HCT116 (cell line): ENCODE measurements at regions not wholly inside any gene's neighbourhood (a gene's known extent, or its start where the extent isn't known, plus 50 kb on each side); places are given as distances from the start of the nearest gene placed in this dataset.

Experiments used
- ATAC-seq: fragments of 200-7000 bp; cut with Tn5 transposase; 2 replicates; pipeline ENCODE4 v1.9.1; 2020; ENCODE audit warnings: mild to moderate bottlenecking, moderate library complexity
- BruUV-seq: library from RNA; stranded (reverse); fragments of 400-500 nt; replicated peaks from 2 replicates; lab custom pipeline; 2021; lab: Mats Ljungman, UMichigan
- CTCF ChIA-PET: fragments of 300-600 bp; sonication (Branson Sonifier 250); formaldehyde crosslinking; loops from one replicate; lab custom pipeline; 2021; ENCODE audit warnings: antibody characterized with exemption; lab: Charles Lee
- POLR2A ChIA-PET: fragments of 300-600, 350-600 bp; sonication (Branson Sonifier 250); formaldehyde crosslinking; loops from one replicate; lab custom pipeline; 2021; ENCODE audit warnings: antibody characterized with exemption; lab: Charles Lee
- RAD21 ChIA-PET, 2 experiments: fragments of 300-600 bp; sonication (Branson Sonifier 250); formaldehyde crosslinking; loops; one replicate each; lab custom pipeline; 2023; ENCODE audit warnings: low total read pairs in 2 of 2; ENCODE audit not compliant: uncharacterized antibody in 2 of 2, unreplicated experiment in 2 of 2, low non-redundant PET in 1 of 2; lab: Charles Lee
- DNase-seq: peaks from one replicate; pipeline ENCODE4 v3.0.0-alpha.2; 2010; ENCODE audit warnings: low read depth, low spot score
- H2AFZ ChIP-seq: fragments of 200-600 bp; shearing (Covaris generic), sonication (generic); 2 replicates; pipeline ENCODE4 v1.6.1; 2017; ENCODE audit warnings: low read depth, mixed run types, mixed read lengths, antibody characterized with exemption, low read length; ENCODE audit not compliant: poor library complexity, severe bottlenecking
- H3K27ac ChIP-seq: 2 replicates; pipeline ENCODE4 v1.5.1; 2012; ENCODE audit warnings: low read depth, low read length
- H3K27me3 ChIP-seq: fragments of 200-600 bp; sonication (generic); 2 replicates; pipeline ENCODE4 v1.6.1; 2016; ENCODE audit warnings: mixed run types, low read length, mixed read lengths; ENCODE audit not compliant: insufficient read depth
- H3K36me3 ChIP-seq, 2 experiments: fragments of 200-500 bp in 1 of 2; fragments of 200-600 bp in 1 of 2; sonication (Bioruptor generic) in 1 of 2; sonication (generic) in 1 of 2; 2 replicates each; pipeline versions ENCODE4 v1.5.1 to v1.6.1; 2014 to 2016; ENCODE audit warnings: low read length in 2 of 2, inconsistent platforms in 1 of 2, mixed read lengths in 1 of 2, mixed run types in 1 of 2; ENCODE audit not compliant: insufficient read depth in 2 of 2, control insufficient read depth in 1 of 2
- H3K4me1 ChIP-seq, 2 experiments: fragments of 200-600 bp in 1 of 2; sonication (generic) in 1 of 2; 2 replicates each; pipeline versions ENCODE4 v1.5.1 to v1.6.1; 2012 to 2017; ENCODE audit warnings: low read length in 2 of 2, inconsistent platforms in 1 of 2, mild to moderate bottlenecking in 1 of 2, mixed read lengths in 1 of 2, mixed run types in 1 of 2, moderate library complexity in 1 of 2; ENCODE audit not compliant: insufficient read depth in 2 of 2, control insufficient read depth in 1 of 2
- H3K4me2 ChIP-seq: fragments of 200-600 bp; sonication (generic); 2 replicates; pipeline ENCODE4 v1.6.1; 2017; ENCODE audit warnings: mixed run types, low read length, mixed read lengths
- H3K4me3 ChIP-seq, 2 experiments: fragments of 200-600 bp in 1 of 2; sonication (generic) in 1 of 2; replicated peaks in 1 of 2; 2 replicates each; pipeline ENCODE4 v1.5.1; 2011 to 2016; ENCODE audit warnings: low read length in 2 of 2, control low read depth in 1 of 2, low read depth in 1 of 2, mild to moderate bottlenecking in 1 of 2, mixed read lengths in 1 of 2, mixed run types in 1 of 2
- H3K79me2 ChIP-seq: fragments of 200-600 bp; sonication (generic); 2 replicates; pipeline ENCODE4 v1.6.1; 2017; ENCODE audit warnings: mild to moderate bottlenecking, mixed run types, low read length, moderate library complexity, mixed read lengths; ENCODE audit not compliant: insufficient read depth
- H3K9ac ChIP-seq: fragments of 200-600 bp; sonication (generic); 2 replicates; pipeline ENCODE4 v1.6.1; 2016; ENCODE audit warnings: low read length, mixed read lengths
- H3K9me2 ChIP-seq: fragments of 200-600 bp; sonication (generic), shearing (Covaris generic); 2 replicates; pipeline ENCODE4 v1.6.1; 2017; ENCODE audit warnings: mixed run types, mild to moderate bottlenecking, moderate library complexity; ENCODE audit not compliant: insufficient read depth
- H3K9me3 ChIP-seq, 2 experiments: fragments of 200-500 bp in 1 of 2; fragments of 200-600 bp in 1 of 2; sonication (Bioruptor generic) in 1 of 2; sonication (generic) in 1 of 2; 2 replicates each; pipeline ENCODE4 v1.6.1; 2014 to 2017; ENCODE audit warnings: low read length in 2 of 2, mixed read lengths in 2 of 2, inconsistent platforms in 1 of 2, low read depth in 1 of 2, mild to moderate bottlenecking in 1 of 2, mixed run types in 1 of 2, moderate library complexity in 1 of 2; ENCODE audit not compliant: control insufficient read depth in 1 of 2, insufficient read depth in 1 of 2
- H4K20me1 ChIP-seq: fragments of 200-600 bp; sonication (generic), shearing (Covaris generic); 2 replicates; pipeline ENCODE4 v1.6.1; 2017; ENCODE audit warnings: mixed run types, mild to moderate bottlenecking, moderate library complexity; ENCODE audit not compliant: insufficient read depth
- CEBPB ChIP-seq: IDR thresholded peaks from 2 replicates; pipeline ENCODE4 v1.6.1; 2012; ENCODE audit warnings: low read depth
- ELF1 ChIP-seq: IDR thresholded peaks from 2 replicates; pipeline ENCODE4 v1.6.1; 2012; ENCODE audit warnings: low read depth, borderline replicate concordance
- EZH2 ChIP-seq: fragments of 200-600 bp; sonication (generic); IDR thresholded peaks from 2 replicates; pipeline ENCODE4 v1.6.1; 2017; ENCODE audit warnings: antibody characterized with exemption, mixed run types
- EZH2phosphoT487 ChIP-seq: fragments of 200-600 bp; IDR thresholded peaks from 2 replicates; pipeline ENCODE4 v1.6.1; 2018; ENCODE audit warnings: antibody characterized with exemption, borderline replicate concordance
- FOSL1 ChIP-seq: IDR thresholded peaks from 2 replicates; pipeline ENCODE4 v1.6.1; 2012; ENCODE audit warnings: low read depth
- JUND ChIP-seq: IDR thresholded peaks from 2 replicates; pipeline ENCODE4 v1.6.1; 2012
- POLR2A ChIP-seq: IDR thresholded peaks from 2 replicates; pipeline ENCODE4 v1.7.0; 2011; ENCODE audit warnings: borderline replicate concordance; ENCODE audit not compliant: insufficient read depth, insufficient read length; ENCODE audit errors: extremely low read depth
- POLR2AphosphoS5 ChIP-seq: IDR thresholded peaks from 2 replicates; pipeline ENCODE4 v1.6.1; 2011; ENCODE audit warnings: mild to moderate bottlenecking, low read depth, low read length, moderate library complexity
- RAD21 ChIP-seq: IDR thresholded peaks from 2 replicates; pipeline ENCODE4 v1.6.1; 2012; ENCODE audit warnings: low read depth, mild to moderate bottlenecking
- SIN3A ChIP-seq: IDR thresholded peaks from 2 replicates; pipeline ENCODE4 v1.6.1; 2012; ENCODE audit warnings: low read depth
- SP1 ChIP-seq: IDR thresholded peaks from 2 replicates; pipeline ENCODE4 v1.6.1; 2012; ENCODE audit warnings: low read depth
- SRF ChIP-seq: IDR thresholded peaks from 2 replicates; pipeline ENCODE4 v1.6.1; 2012; ENCODE audit warnings: low read depth
- TCF7L2 ChIP-seq: IDR thresholded peaks from 2 replicates; pipeline ENCODE4 v1.7.0; 2011; ENCODE audit warnings: borderline replicate concordance, inconsistent platforms; ENCODE audit not compliant: insufficient read depth, insufficient read length; ENCODE audit errors: extremely low read depth
- YY1 ChIP-seq: IDR thresholded peaks from 2 replicates; pipeline ENCODE4 v1.6.1; 2011; ENCODE audit warnings: low read length, low read depth, moderate library complexity, mild to moderate bottlenecking; ENCODE audit not compliant: insufficient replicate concordance; ENCODE audit errors: extremely low read depth
- ZFX ChIP-seq: fragments of 450-650 bp; IDR thresholded peaks from 2 replicates; pipeline ENCODE4 v1.6.1; 2017
- ZNF274 ChIP-seq: fragments of 200-500 bp; sonication (Bioruptor generic); IDR thresholded peaks from 2 replicates; pipeline ENCODE4 v1.6.1; 2014; ENCODE audit warnings: mild to moderate bottlenecking, low read depth, low read length, inconsistent platforms
- intact Hi-C: fragments of 100-400 bp; cut with micrococcal nuclease; formaldehyde crosslinking; loops from 2 replicates; pipeline ENCODE4 v1.10.0; 2022
- TF ChIP-seq, protein P1 (sequence below): IDR thresholded peaks from 2 replicates; pipeline ENCODE4 v1.6.1; 2012
- TF ChIP-seq, protein P2 (sequence below): IDR thresholded peaks from 2 replicates; pipeline ENCODE4 v1.6.1; 2011; ENCODE audit warnings: mild to moderate bottlenecking, low read length, moderate library complexity; ENCODE audit not compliant: insufficient replicate concordance; ENCODE audit errors: extremely low read depth
- TF ChIP-seq, protein P3 (sequence below), 3 experiments: fragments of 200-600 bp in 1 of 3; sonication (generic) in 1 of 3; IDR thresholded peaks in 2 of 3; conservative IDR thresholded peaks in 1 of 3; 2 replicates each; pipeline ENCODE4 v1.5.1; 2012 to 2017; ENCODE audit warnings: low read depth in 2 of 3, low read length in 2 of 3, antibody characterized with exemption in 1 of 3, borderline replicate concordance in 1 of 3, control low read depth in 1 of 3, mild to moderate bottlenecking in 1 of 3, mixed read lengths in 1 of 3, mixed run types in 1 of 3, moderate library complexity in 1 of 3; ENCODE audit not compliant: insufficient read depth in 1 of 3
- TF ChIP-seq, protein P4 (sequence below): IDR thresholded peaks from 2 replicates; pipeline ENCODE4 v1.6.1; 2012

DNA sequence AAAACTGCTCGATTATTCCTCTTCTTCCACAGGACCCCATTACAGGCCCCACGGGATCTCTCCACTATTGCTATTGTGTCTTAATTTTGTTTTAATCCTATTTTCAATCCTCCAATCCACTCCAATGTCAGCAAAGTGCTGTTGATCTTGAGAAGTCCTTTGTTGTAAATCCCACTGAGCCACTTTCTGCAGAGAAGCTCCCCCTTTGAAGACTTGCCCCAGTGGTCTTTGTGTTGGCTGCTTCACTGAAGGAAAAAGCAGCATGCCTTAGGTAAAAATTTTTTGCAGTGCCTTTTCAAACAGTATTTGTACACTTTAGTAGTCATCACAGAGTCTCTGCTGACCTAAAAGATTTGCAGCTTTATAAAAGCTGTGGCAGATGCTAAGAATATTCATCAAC, 252.0 kb upstream of the SLC7A11 start:
- Histone ChIP-seq H3K9ac (no peak overlapping the region), H3K27ac (no peak overlapping the region), H3K36me3 (no peaks in the 10 kb centered on the region), H3K9me2 (no peaks in the 10 kb centered on the region), H3K4me1 (no peaks in the 10 kb centered on the region), H3K79me2 (no peaks in the 10 kb centered on the region), H2AFZ (no peak overlapping the region), H3K4me2 (no peak overlapping the region), H3K9me3 (no peaks in the 10 kb centered on the region), H3K27me3 (no peaks in the 10 kb centered on the region), H4K20me1 (no peaks in the 10 kb centered on the region), H3K4me3 (no peak overlapping the region)
- BruUV-seq, result no TSS peak
- DNase-seq (no peak), ATAC-seq (no peak)
- intact Hi-C loops, result no loop called here
- TF ChIP-seq, protein P1, sequence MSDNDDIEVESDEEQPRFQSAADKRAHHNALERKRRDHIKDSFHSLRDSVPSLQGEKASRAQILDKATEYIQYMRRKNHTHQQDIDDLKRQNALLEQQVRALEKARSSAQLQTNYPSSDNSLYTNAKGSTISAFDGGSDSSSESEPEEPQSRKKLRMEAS, result no peak
- TF ChIP-seq SRF (no peak), YY1 (no peak), FOSL1 (no peak), ELF1 (no peak), JUND (no peak), ZNF274 (no peak), POLR2AphosphoS5 (no peak), CEBPB (no peak), SP1 (no peak), POLR2A (no peak), EZH2phosphoT487 (no peak), EZH2 (no peak), RAD21 (no peak), ZFX (no peak), SIN3A (no peak), TCF7L2 (no peak)
- TF ChIP-seq, protein P2, sequence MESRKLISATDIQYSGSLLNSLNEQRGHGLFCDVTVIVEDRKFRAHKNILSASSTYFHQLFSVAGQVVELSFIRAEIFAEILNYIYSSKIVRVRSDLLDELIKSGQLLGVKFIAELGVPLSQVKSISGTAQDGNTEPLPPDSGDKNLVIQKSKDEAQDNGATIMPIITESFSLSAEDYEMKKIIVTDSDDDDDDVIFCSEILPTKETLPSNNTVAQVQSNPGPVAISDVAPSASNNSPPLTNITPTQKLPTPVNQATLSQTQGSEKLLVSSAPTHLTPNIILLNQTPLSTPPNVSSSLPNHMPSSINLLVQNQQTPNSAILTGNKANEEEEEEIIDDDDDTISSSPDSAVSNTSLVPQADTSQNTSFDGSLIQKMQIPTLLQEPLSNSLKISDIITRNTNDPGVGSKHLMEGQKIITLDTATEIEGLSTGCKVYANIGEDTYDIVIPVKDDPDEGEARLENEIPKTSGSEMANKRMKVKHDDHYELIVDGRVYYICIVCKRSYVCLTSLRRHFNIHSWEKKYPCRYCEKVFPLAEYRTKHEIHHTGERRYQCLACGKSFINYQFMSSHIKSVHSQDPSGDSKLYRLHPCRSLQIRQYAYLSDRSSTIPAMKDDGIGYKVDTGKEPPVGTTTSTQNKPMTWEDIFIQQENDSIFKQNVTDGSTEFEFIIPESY, result no peak
- TF ChIP-seq, protein P3, sequence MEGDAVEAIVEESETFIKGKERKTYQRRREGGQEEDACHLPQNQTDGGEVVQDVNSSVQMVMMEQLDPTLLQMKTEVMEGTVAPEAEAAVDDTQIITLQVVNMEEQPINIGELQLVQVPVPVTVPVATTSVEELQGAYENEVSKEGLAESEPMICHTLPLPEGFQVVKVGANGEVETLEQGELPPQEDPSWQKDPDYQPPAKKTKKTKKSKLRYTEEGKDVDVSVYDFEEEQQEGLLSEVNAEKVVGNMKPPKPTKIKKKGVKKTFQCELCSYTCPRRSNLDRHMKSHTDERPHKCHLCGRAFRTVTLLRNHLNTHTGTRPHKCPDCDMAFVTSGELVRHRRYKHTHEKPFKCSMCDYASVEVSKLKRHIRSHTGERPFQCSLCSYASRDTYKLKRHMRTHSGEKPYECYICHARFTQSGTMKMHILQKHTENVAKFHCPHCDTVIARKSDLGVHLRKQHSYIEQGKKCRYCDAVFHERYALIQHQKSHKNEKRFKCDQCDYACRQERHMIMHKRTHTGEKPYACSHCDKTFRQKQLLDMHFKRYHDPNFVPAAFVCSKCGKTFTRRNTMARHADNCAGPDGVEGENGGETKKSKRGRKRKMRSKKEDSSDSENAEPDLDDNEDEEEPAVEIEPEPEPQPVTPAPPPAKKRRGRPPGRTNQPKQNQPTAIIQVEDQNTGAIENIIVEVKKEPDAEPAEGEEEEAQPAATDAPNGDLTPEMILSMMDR (IDR thresholded peaks at IDR 0.05 in 2 of 3, conservative IDR thresholded peaks at IDR 0.05 in 1 of 3; ENCODE audit: borderline replicate concordance in 1 of 3, insufficient read depth in 1 of 3, low read depth in 2 of 3, low read length in 2 of 3), result no peak
- TF ChIP-seq, protein P4, sequence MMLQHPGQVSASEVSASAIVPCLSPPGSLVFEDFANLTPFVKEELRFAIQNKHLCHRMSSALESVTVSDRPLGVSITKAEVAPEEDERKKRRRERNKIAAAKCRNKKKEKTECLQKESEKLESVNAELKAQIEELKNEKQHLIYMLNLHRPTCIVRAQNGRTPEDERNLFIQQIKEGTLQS, result no peak
- RAD21 ChIA-PET, result no interaction called here
- CTCF ChIA-PET, result interaction anchor here (1.1 to 2.1 kb wide), 3 partner anchors 28 to 377 kb away, joined by 4 to 12 read pairs (median 4); partner anchors contain the start of gene SLC7A11
- POLR2A ChIA-PET, result no interaction called here
